ENCODE measurements at regions not wholly inside any gene's neighbourhood (a gene's known extent, or its start where the extent isn't known, plus 50 kb on each side); places are given as distances from the start of the nearest gene placed in this dataset.
A peak's percentile ranks its signal among the peaks of the same experiment; 100 is the strongest.

GRCh38 chr5:155844542-155844941, 482.4 kb upstream of the SGCD start:
- in situ Hi-C loops (cut with HindIII; ENCODE audit: low pct_unique_long_range_greater_than_20kb, low sequenced_read_pairs), result no loop called here
- DNase-seq (ENCODE audit: low read depth, low spot score), result no peak

- no peak for DNase-seq (ENCODE audit: low read depth, low spot score)
- in situ Hi-C loops (cut with HindIII; ENCODE audit: low pct_unique_long_range_greater_than_20kb, low sequenced_read_pairs), result no loop called here
Measured at GRCh38 chr5:155850370-155850769, 476.6 kb upstream of the SGCD start.

- in situ Hi-C loops (cut with HindIII; ENCODE audit: low pct_unique_long_range_greater_than_20kb, low sequenced_read_pairs), result no loop called here
- no peak for DNase-seq (ENCODE audit: low read depth, low spot score)
Measured at GRCh38 chr5:155866971-155867370, 460.0 kb upstream of the SGCD start.

- in situ Hi-C loops (cut with HindIII; ENCODE audit: low pct_unique_long_range_greater_than_20kb, low sequenced_read_pairs), result no loop called here
- DNase-seq (ENCODE audit: low read depth, low spot score), result no peak
Measured at GRCh38 chr5:155867522-155868088, 459.4 kb upstream of the SGCD start.

GRCh38 chr5:155870636-155871035, 456.3 kb upstream of the SGCD start:
- in situ Hi-C loops (cut with HindIII; ENCODE audit: low pct_unique_long_range_greater_than_20kb, low sequenced_read_pairs), result no loop called here
- no peak for DNase-seq (ENCODE audit: low read depth, low spot score)

- DNase-seq (ENCODE audit: low read depth, low spot score), result no peak
- in situ Hi-C loops (cut with HindIII; ENCODE audit: low pct_unique_long_range_greater_than_20kb, low sequenced_read_pairs), result no loop called here
Measured at GRCh38 chr5:155871623-155872022, 455.3 kb upstream of the SGCD start.

GRCh38 chr5:155872629-155873220, 454.2 kb upstream of the SGCD start:
- no peak for DNase-seq (ENCODE audit: low read depth, low spot score)

GRCh38 chr5:155878991-155879575, 447.9 kb upstream of the SGCD start:
- in situ Hi-C loops (cut with HindIII; ENCODE audit: low pct_unique_long_range_greater_than_20kb, low sequenced_read_pairs), result no loop called here
- no peak for DNase-seq (ENCODE audit: low read depth, low spot score)

More at GRCh38 chr5:155872629-155873220, 454.2 kb upstream of the SGCD start:
- in situ Hi-C loops (cut with HindIII; ENCODE audit: low pct_unique_long_range_greater_than_20kb, low sequenced_read_pairs), result no loop called here

GRCh38 chr5:155884041-155884440, 442.9 kb upstream of the SGCD start:
- in situ Hi-C loops (cut with HindIII; ENCODE audit: low pct_unique_long_range_greater_than_20kb, low sequenced_read_pairs), result no loop called here
- no peak for DNase-seq (ENCODE audit: low read depth, low spot score)

GRCh38 chr5:155885199-155885598, 441.8 kb upstream of the SGCD start:
- in situ Hi-C loops (cut with HindIII; ENCODE audit: low pct_unique_long_range_greater_than_20kb, low sequenced_read_pairs), result no loop called here
- no peak for DNase-seq (ENCODE audit: low read depth, low spot score)

GRCh38 chr5:155886311-155887031, 440.5 kb upstream of the SGCD start:
- in situ Hi-C loops (cut with HindIII; ENCODE audit: low pct_unique_long_range_greater_than_20kb, low sequenced_read_pairs), result no loop called here
- no peak for DNase-seq (ENCODE audit: low read depth, low spot score)

GRCh38 chr5:155895484-155895883, 431.5 kb upstream of the SGCD start:
- no peak for DNase-seq (ENCODE audit: low read depth, low spot score)
- in situ Hi-C loops (cut with HindIII; ENCODE audit: low pct_unique_long_range_greater_than_20kb, low sequenced_read_pairs), result no loop called here

- peak; percentile 1 for DNase-seq (ENCODE audit: low read depth, low spot score)
- in situ Hi-C loops (cut with HindIII; ENCODE audit: low pct_unique_long_range_greater_than_20kb, low sequenced_read_pairs), result no loop called here
Measured at GRCh38 chr5:155897761-155898160, 429.2 kb upstream of the SGCD start.

- in situ Hi-C loops (cut with HindIII; ENCODE audit: low pct_unique_long_range_greater_than_20kb, low sequenced_read_pairs), result no loop called here
- DNase-seq (ENCODE audit: low read depth, low spot score), result no peak
Measured at GRCh38 chr5:155898284-155898683, 428.7 kb upstream of the SGCD start.

- in situ Hi-C loops (cut with HindIII; ENCODE audit: low pct_unique_long_range_greater_than_20kb, low sequenced_read_pairs), result no loop called here
- DNase-seq (ENCODE audit: low read depth, low spot score), result no peak
Measured at GRCh38 chr5:155903791-155904190, 423.2 kb upstream of the SGCD start.

- DNase-seq (ENCODE audit: low read depth, low spot score), result no peak
- in situ Hi-C loops (cut with HindIII; ENCODE audit: low pct_unique_long_range_greater_than_20kb, low sequenced_read_pairs), result no loop called here
Measured at GRCh38 chr5:155905364-155905763, 421.6 kb upstream of the SGCD start.

- in situ Hi-C loops (cut with HindIII; ENCODE audit: low pct_unique_long_range_greater_than_20kb, low sequenced_read_pairs), result no loop called here
- DNase-seq (ENCODE audit: low read depth, low spot score), result peak; percentile 5
Measured at GRCh38 chr5:155906046-155906445, 420.9 kb upstream of the SGCD start.

GRCh38 chr5:155908543-155908942, 418.4 kb upstream of the SGCD start:
- no peak for DNase-seq (ENCODE audit: low read depth, low spot score)
- in situ Hi-C loops (cut with HindIII; ENCODE audit: low pct_unique_long_range_greater_than_20kb, low sequenced_read_pairs), result no loop called here

GRCh38 chr5:155912291-155912690, 414.7 kb upstream of the SGCD start:
- in situ Hi-C loops (cut with HindIII; ENCODE audit: low pct_unique_long_range_greater_than_20kb, low sequenced_read_pairs), result no loop called here
- no peak for DNase-seq (ENCODE audit: low read depth, low spot score)
